GM23248 (cell line): ENCODE measurements at regions not wholly inside any gene's neighbourhood (a gene's known extent, or its start where the extent isn't known, plus 50 kb on each side); places are given as distances from the start of the nearest gene placed in this dataset.

Experiments
- EZH2 ChIP-seq: fragments of 200-600 bp; sonication (generic); IDR thresholded peaks from 2 replicates; pipeline ENCODE4 v1.6.1; 2018; ENCODE audit warnings: antibody characterized with exemption, mild to moderate bottlenecking; ENCODE audit not compliant: insufficient read depth, poor library complexity, severe bottlenecking
- EZH2phosphoT487 ChIP-seq: fragments of 200-600 bp; sonication (generic); IDR thresholded peaks from 2 replicates; pipeline ENCODE4 v1.6.1; 2018; ENCODE audit warnings: antibody characterized with exemption, moderate library complexity, mild to moderate bottlenecking, low read depth; ENCODE audit not compliant: insufficient read depth

DNA sequence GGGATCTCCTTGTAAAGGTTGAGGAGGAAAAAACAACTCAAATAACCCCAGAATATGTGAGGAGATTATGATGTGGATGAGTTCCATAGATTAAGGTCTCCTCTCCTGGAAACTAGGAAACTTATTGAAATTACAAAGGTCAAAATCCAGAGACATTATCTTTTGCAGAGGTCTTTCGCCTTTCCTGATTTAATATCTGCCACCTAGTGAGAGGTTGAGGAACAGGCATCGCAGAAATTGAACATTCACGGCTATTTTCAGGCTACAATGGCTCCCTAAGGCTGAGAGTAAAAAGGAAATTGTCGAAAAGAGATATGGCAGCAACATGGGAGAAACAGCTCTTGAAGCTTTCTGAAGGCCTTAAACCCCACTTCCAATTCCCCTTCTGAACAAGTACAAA is 127.5 kb upstream of the PLCXD3 start:
- TF ChIP-seq EZH2 (no peak), EZH2phosphoT487 (no peak)
